ENCODE measurements at regions not wholly inside any gene's neighbourhood (a gene's known extent, or its start where the extent isn't known, plus 50 kb on each side); places are given as distances from the start of the nearest gene placed in this dataset.
A peak's percentile ranks its signal among the peaks of the same experiment; 100 is the strongest.

DNA sequence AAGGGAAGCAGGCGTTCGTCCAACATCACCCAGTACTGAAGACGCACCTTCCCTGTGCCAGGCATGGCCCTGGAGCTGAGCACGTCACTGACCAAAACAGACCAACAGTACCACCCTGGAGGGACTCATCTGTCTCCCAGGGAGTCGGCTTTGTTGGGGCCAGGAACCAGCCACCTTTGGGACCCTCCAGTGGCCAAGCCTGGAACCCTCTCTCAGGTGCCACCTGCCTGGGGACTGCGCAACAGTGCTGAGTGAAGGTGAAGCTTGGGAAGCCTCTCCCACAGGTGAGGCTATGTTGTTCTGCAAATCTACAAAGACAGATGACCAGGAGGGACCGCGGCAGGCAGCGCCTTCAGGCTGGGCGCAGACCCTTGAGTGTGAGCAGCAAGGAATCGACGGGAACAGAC is 91.4 kb upstream of the OTOS start:
- no peak for TF ChIP-seq CTCF (IDR thresholded peaks at IDR 0.05; ENCODE audit: low read depth, low read length)
- no peaks in the 10 kb centered on the region; the same call in none of the 2 replicates for H3K9me3 ChIP-seq
- no peak for DNase-seq
- no peak overlapping the region for H3K4me3 ChIP-seq (ENCODE audit: low read depth, low read length)
- peaks cover 14% of the 10 kb centered on the region for H3K4me1 ChIP-seq
- H3K27me3 ChIP-seq: no peaks in the 10 kb centered on the region
- no peaks in the 10 kb centered on the region for H3K36me3 ChIP-seq

DNA sequence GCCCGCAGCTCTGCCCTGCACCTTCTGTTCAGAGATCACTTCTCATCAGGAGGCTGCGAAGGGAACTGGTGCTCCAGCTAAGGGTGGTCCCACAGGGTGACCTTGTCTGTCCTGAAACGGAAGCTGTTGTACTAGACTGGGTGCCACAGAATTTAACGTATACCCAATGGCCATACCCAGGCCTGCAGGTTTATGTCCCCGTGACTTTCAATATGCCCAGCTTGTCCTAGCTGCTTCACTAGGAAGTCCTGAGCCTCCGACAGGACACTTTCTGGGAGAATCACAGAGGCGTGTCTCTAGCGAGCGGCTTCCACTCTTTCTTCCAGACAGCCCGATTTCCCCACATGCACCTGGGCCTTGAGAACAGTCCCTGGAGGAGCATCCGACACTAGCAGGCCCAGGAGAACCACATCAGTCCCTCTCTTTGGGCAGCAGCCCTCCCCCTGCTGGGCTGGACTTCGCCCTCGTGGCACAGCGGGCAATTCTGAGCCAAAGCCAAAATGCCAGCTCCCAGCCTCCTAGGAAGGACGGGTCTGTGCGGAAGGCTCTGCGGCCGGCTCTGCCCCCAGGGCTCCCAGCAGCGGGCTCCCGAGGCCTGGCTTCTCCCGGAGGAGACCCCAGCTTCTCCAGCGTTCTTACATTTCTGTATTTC is 91.9 kb upstream of the OTOS start:
- peaks cover 14% of the 10 kb centered on the region for H3K4me1 ChIP-seq
- no peak overlapping the region for H3K4me3 ChIP-seq (ENCODE audit: low read depth, low read length)
- no peaks in the 10 kb centered on the region; the same call in none of the 2 replicates for H3K9me3 ChIP-seq
- DNase-seq: no peak
- TF ChIP-seq CTCF (IDR thresholded peaks at IDR 0.05; ENCODE audit: low read depth, low read length): no peak
- H3K27me3 ChIP-seq: no peaks in the 10 kb centered on the region
- H3K36me3 ChIP-seq: no peaks in the 10 kb centered on the region

DNA sequence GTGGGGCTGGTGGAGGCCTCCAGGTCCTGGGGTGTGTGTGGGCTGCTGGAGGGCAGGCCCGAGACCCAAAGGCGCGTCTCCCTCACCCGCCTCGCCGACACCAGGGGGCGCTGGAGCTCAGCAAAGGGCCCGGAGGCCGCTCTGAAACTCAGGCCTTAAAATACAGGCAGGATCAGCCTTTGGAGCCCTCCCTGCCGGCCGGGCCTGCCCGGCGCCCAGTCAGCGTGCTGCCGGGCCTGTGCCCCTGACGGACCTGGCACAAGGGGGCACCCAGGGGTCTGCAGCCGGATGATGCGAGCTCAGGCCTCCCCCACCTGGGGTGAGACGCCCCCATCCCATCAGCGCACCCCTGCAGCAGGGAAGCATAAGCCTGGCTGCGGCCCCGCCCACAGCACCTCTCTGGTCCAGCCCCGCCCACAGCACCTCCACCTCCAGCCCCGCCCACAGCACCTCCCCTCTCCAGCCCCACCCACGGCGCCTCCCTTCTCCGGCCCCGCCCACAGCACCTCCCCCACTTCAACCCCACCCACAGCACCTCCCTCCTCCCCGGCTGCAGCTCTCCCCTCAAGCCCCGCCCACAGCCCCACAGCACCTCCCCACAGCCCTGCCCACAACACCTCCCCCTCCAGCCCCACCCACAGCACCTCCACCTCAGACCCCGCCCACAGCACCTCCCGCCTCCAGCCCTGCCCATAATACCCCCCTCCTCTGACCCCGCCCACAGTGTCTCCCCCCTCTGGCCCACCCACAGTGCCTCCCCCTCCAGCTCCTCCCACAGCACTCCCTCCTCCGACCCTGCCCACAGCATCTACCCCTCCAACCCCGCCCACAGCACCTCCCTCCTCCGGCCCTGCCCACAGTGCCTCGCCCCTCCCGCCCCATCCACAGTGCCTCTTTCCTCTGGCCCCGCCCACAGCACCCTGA is 92.8 kb upstream of the OTOS start:
- peaks cover 19% of the 10 kb centered on the region for H3K4me1 ChIP-seq
- no peaks in the 10 kb centered on the region; the same call in none of the 2 replicates for H3K9me3 ChIP-seq
- peak; percentile 88 for DNase-seq
- no peaks in the 10 kb centered on the region for H3K27me3 ChIP-seq
- no peak overlapping the region; the same call in 1 of the 2 replicates for H3K4me3 ChIP-seq (ENCODE audit: low read depth, low read length)
- no peaks in the 10 kb centered on the region for H3K36me3 ChIP-seq
- peak; percentile 84 for TF ChIP-seq CTCF (IDR thresholded peaks at IDR 0.05; ENCODE audit: low read depth, low read length)

- no peak for DNase-seq
- no peaks in the 10 kb centered on the region; the same call in none of the 2 replicates for H3K9me3 ChIP-seq
- TF ChIP-seq CTCF (IDR thresholded peaks at IDR 0.05; ENCODE audit: low read depth, low read length): no peak
- no peaks in the 10 kb centered on the region for H3K27me3 ChIP-seq
- peaks cover 25% of the 10 kb centered on the region for H3K4me1 ChIP-seq
- no peak overlapping the region for H3K4me3 ChIP-seq (ENCODE audit: low read depth, low read length)
- H3K36me3 ChIP-seq: no peaks in the 10 kb centered on the region
Observed at GRCh38 chr2:240233885-240234502, 93.5 kb upstream of the OTOS start.

DNA sequence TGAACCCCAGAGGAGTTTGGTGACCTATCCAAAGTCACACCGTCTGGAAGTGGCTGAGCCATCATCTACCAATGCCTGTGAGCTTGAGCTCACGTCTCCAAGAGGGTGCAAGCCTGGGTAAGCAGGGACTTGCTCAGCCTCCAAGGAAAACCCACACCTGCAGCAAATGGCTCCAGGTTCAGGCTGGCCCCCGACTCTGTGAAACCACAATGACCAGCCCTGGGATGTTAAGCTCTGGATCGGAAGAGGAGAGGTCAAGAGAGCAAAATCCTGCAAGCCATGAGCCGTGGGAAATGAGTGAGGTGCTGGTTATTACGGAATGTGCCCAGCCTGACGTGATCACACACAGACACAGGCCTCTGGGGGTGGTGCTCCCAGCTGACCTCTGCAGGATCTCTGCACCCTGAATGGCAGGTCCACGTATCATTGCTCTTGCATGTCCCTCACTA is 94.1 kb upstream of the OTOS start:
- Histone ChIP-seq H3K4me1 (peaks cover 25% of the 10 kb centered on the region), H3K27me3 (no peaks in the 10 kb centered on the region), H3K36me3 (no peaks in the 10 kb centered on the region), H3K9me3 (no peaks in the 10 kb centered on the region; the same call in 1 of the 2 replicates), H3K4me3 (ENCODE audit: low read depth, low read length) (no peak overlapping the region)
- DNase-seq: peak; percentile 4
- no peak for TF ChIP-seq CTCF (IDR thresholded peaks at IDR 0.05; ENCODE audit: low read depth, low read length)
